Right cardiac atrium (tissue), 5 donors: ENCODE measurements at regions not wholly inside any gene's neighbourhood (a gene's known extent, or its start where the extent isn't known, plus 50 kb on each side); places are given as distances from the start of the nearest gene placed in this dataset.

ENCODE experiments used
- ATAC-seq, 2 donors: fragments of 200-7000 bp; cut with Tn5 transposase; one replicate each; pipeline versions ENCODE4 v1.8.0 to v1.9.1; 2020; ENCODE audit warnings: moderate library complexity in 2 of 2, mild to moderate bottlenecking in 1 of 2
- DNase-seq, 3 donors: peaks; one replicate each; pipeline ENCODE4 v3.0.0-alpha.2; 2020
- H3K27ac ChIP-seq: one replicate; pipeline ENCODE4 v1.5.1; 2013; ENCODE audit warnings: mild to moderate bottlenecking, low read length, control low read depth, moderate library complexity
- H3K27me3 ChIP-seq: one replicate; pipeline ENCODE4 v1.6.1; 2013; ENCODE audit not compliant: control insufficient read depth, insufficient read depth
- H3K4me1 ChIP-seq: one replicate; pipeline ENCODE4 v1.6.1; 2013; ENCODE audit warnings: low read length; ENCODE audit not compliant: control insufficient read depth, insufficient read depth
- H3K4me3 ChIP-seq: one replicate; pipeline ENCODE4 v1.5.1; 2013; ENCODE audit warnings: low read length, control low read depth
- H3K9me3 ChIP-seq: one replicate; pipeline ENCODE4 v1.6.1; 2013; ENCODE audit warnings: low read length; ENCODE audit not compliant: control insufficient read depth
- WGBS: extraction: QIAGEN DNeasy Blood & Tissue Kit; methylation state at CpG from one replicate; pipeline ENCODE4 v1.1.7; 2013; 5-methylcytosine and 5-hydroxymethylcytosine counted together
- intact Hi-C, 4 donors: fragments of 100-400 bp; cut with DNase I; formaldehyde crosslinking; loops; one replicate each; pipeline versions ENCODE4 v1.11.0 to v1.14.0; 2022 to 2023
- donor health status: healthy with polysubstance abuse.
- donor health status: DM: no; HTN: yes; CAD: no.
- donor health status: DM: no; HTN: no; CAD: no.
- donor health status: DM: no; HTN: yes; CAD: no; lungs with severe emphysema.
- donor health status: DM: yes; HTN: yes; CAD: no.

DNA sequence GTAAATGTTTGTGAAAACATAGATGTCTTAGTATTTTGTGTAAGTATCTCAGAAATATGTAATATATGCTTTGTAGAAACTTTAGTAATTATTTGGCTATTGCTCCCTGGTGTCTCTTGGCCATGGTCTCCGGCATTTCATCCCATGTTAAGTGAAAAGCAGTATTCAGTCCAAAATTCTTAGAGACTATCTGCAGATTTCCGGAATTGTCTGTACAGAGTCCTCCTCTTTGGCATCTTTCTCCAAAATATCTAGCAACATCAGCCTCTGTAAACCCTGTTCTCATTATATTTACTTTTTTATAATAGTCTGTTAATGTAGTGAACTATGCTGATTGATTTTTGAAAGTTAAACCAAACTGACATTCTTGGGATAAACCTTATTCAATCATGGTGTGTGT, 352.7 kb downstream of the ARPP21 start:
- intact Hi-C loops = no loop called here
- no peaks in the 10 kb centered on the region for H3K9me3 ChIP-seq
- no peak overlapping the region for H3K4me3 ChIP-seq
- no peaks in the 10 kb centered on the region for H3K27me3 ChIP-seq
- DNase-seq (no peak), ATAC-seq (no peak)
- WGBS = 63% methylated on average over 2 of the region's 2 CpGs
- no peaks in the 10 kb centered on the region for H3K4me1 ChIP-seq
- H3K27ac ChIP-seq = no peak overlapping the region

DNA sequence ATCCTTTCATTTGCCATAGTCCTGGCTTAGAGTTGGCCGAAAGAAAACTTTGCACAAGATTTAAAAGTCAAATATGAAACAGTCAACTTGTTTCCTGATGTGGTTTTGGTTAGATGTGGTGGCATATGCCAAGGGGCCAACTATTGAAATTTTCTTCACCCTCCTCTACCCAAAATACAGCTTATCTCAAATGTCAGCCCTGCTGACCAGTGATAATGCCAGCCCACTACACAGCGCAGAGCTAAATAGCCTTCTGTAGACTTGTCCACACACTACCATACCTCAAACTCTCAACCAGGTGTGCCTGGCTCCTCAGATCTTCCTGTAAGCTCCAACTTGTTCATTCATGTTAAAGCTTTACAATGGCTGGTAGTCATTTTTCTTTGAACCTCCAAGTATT, 368.5 kb upstream of the STAC start:
- intact Hi-C loops = no loop called here
- Histone ChIP-seq H3K4me1 (no peaks in the 10 kb centered on the region), H3K27ac (no peak overlapping the region), H3K27me3 (no peaks in the 10 kb centered on the region), H3K4me3 (no peak overlapping the region), H3K9me3 (peaks cover 4% of the 10 kb centered on the region)
- ATAC-seq = no peak
- no peak for DNase-seq
- 79% methylated on average over 2 of the region's 2 CpGs for WGBS

GRCh38 chr3:36013425-36013824, 366.9 kb upstream of the STAC start:
- WGBS = 67% methylated on average over 1 of the region's 1 CpG
- no peak overlapping the region for H3K4me3 ChIP-seq
- H3K9me3 ChIP-seq = peaks cover under 1% of the 10 kb centered on the region
- H3K27me3 ChIP-seq = no peaks in the 10 kb centered on the region
- ATAC-seq (no peak), DNase-seq (no peak)
- intact Hi-C loops = no loop called here
- H3K27ac ChIP-seq = no peak overlapping the region
- no peaks in the 10 kb centered on the region for H3K4me1 ChIP-seq

- 75% methylated on average over 3 of the region's 3 CpGs for WGBS
- no peak for DNase-seq
Observed at GRCh38 chr3:36025232-36025631, 355.1 kb upstream of the STAC start.

GRCh38 chr3:36032180-36033047, 347.9 kb upstream of the STAC start:
- ATAC-seq = no peak
- H3K4me1 ChIP-seq = no peaks in the 10 kb centered on the region
- 82% methylated on average over 6 of the region's 6 CpGs for WGBS

More at GRCh38 chr3:36025232-36025631, 355.1 kb upstream of the STAC start:
- no peaks in the 10 kb centered on the region for H3K27me3 ChIP-seq
- no peak for ATAC-seq
- no peaks in the 10 kb centered on the region for H3K9me3 ChIP-seq
- intact Hi-C loops = no loop called here
- no peak overlapping the region for H3K27ac ChIP-seq
- H3K4me1 ChIP-seq = no peaks in the 10 kb centered on the region
- H3K4me3 ChIP-seq = no peak overlapping the region

DNA sequence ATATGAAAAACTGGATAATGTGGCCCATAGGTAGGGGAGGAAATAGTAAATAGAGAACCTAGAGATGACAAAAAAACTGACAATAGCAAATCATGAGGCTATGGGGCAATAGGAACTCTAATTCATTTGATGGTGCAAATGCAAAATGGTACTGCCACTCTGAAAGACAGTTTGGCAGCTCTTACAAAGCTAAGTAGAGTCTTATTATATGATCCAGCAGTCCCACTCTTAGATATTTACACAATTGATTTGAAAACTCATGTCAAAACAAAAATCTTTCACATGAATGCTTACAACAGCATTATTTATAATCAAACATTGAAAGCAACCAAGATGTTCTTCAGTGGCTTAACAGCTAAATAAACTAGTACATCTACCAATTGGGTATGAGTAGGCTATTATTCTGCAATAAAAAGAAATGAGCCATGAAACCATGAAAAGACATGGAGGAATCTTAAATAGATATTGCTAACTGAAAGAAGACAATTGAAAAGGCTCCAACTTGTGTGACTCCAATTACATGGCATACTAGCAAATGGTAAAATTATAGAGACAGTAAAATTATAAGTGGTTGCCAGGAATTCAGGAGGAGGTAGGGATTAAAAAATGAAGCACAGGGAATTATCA, 321.8 kb upstream of the STAC start:
- DNase-seq (no peak), ATAC-seq (no peak)
- Histone ChIP-seq H3K4me1 (no peaks in the 10 kb centered on the region), H3K4me3 (no peak overlapping the region), H3K27ac (no peak overlapping the region), H3K9me3 (no peaks in the 10 kb centered on the region), H3K27me3 (no peaks in the 10 kb centered on the region)
- intact Hi-C loops = no loop called here

More at GRCh38 chr3:36032180-36033047, 347.9 kb upstream of the STAC start:
- no peak overlapping the region for H3K4me3 ChIP-seq
- H3K9me3 ChIP-seq = no peaks in the 10 kb centered on the region
- DNase-seq = no peak
- intact Hi-C loops = no loop called here
- H3K27me3 ChIP-seq = no peaks in the 10 kb centered on the region
- H3K27ac ChIP-seq = no peak overlapping the region

DNA sequence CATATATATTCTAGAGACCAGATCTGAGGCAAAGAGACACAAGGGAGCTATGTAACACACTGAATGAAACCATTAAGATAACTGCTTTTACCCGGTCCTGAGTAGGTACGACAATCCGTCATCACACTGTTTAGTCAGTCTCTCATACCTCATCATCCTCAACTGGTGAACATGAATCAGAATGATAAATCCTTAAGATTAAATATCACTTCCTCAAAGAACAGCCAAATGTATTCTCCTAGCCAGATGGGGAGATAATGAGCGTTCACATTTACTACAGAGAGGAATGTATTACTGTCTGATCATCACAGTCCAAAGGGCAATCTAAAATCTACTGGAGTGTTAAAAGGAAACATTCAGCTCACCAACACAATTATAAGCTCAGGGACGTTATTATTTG, 319.4 kb upstream of the STAC start:
- WGBS = 65% methylated on average over 5 of the region's 5 CpGs

GRCh38 chr3:36063992-36064391, 316.3 kb upstream of the STAC start:
- DNase-seq (no peak), ATAC-seq (no peak)
- intact Hi-C loops = no loop called here
- Histone ChIP-seq H3K27ac (no peak overlapping the region), H3K9me3 (no peaks in the 10 kb centered on the region), H3K4me3 (no peak overlapping the region), H3K27me3 (no peaks in the 10 kb centered on the region), H3K4me1 (no peaks in the 10 kb centered on the region)
- 84% methylated on average over 2 of the region's 2 CpGs for WGBS

More for the DNA sequence above, 319.4 kb upstream of the STAC start:
- no peaks in the 10 kb centered on the region for H3K9me3 ChIP-seq
- no peaks in the 10 kb centered on the region for H3K4me1 ChIP-seq
- no peak for DNase-seq
- H3K27me3 ChIP-seq = no peaks in the 10 kb centered on the region
- H3K27ac ChIP-seq = no peak overlapping the region
- intact Hi-C loops = no loop called here
- ATAC-seq = no peak
- H3K4me3 ChIP-seq = no peak overlapping the region

GRCh38 chr3:36065321-36065720, 315.0 kb upstream of the STAC start:
- Histone ChIP-seq H3K27ac (no peak overlapping the region), H3K27me3 (no peaks in the 10 kb centered on the region), H3K4me1 (no peaks in the 10 kb centered on the region), H3K4me3 (no peak overlapping the region), H3K9me3 (no peaks in the 10 kb centered on the region)
- intact Hi-C loops = no loop called here
- WGBS = 68% methylated on average over 2 of the region's 2 CpGs
- DNase-seq = no peak
- no peak for ATAC-seq

GRCh38 chr3:36075491-36075890, 304.8 kb upstream of the STAC start:
- DNase-seq (no peak), ATAC-seq (no peak)
- WGBS = 80% methylated on average over 3 of the region's 3 CpGs
- intact Hi-C loops = no loop called here
- H3K9me3 ChIP-seq = no peaks in the 10 kb centered on the region
- no peak overlapping the region for H3K4me3 ChIP-seq
- H3K27me3 ChIP-seq = no peaks in the 10 kb centered on the region
- H3K4me1 ChIP-seq = no peaks in the 10 kb centered on the region
- no peak overlapping the region for H3K27ac ChIP-seq

GRCh38 chr3:36077320-36077719, 303.0 kb upstream of the STAC start:
- Histone ChIP-seq H3K27ac (no peak overlapping the region), H3K9me3 (no peaks in the 10 kb centered on the region), H3K4me1 (no peaks in the 10 kb centered on the region), H3K4me3 (no peak overlapping the region), H3K27me3 (no peaks in the 10 kb centered on the region)
- ATAC-seq (no peak), DNase-seq (no peak)
- 84% methylated on average over 5 of the region's 5 CpGs for WGBS
- intact Hi-C loops = no loop called here
